Effector memory CD8-positive, alpha-beta T cell (primary cell): ENCODE measurements at regions not wholly inside any gene's neighbourhood (a gene's known extent, or its start where the extent isn't known, plus 50 kb on each side); places are given as distances from the start of the nearest gene placed in this dataset.

Source experiments
- ATAC-seq: fragments of 150-1000 bp; cut with Tn5 transposase; replicated peaks from 2 replicates; pipeline ENCODE4 v1.10.0; 2021; ENCODE audit warnings: mild to moderate bottlenecking, moderate library complexity
- DNase-seq, 3 experiments: peaks; one replicate each; pipeline ENCODE4 v3.0.0; 2021
- H3K27ac Mint-ChIP-seq, 2 donors: one replicate each; pipeline ENCODE4 v1.8.0; 2022; ENCODE audit warnings: mild to moderate bottlenecking in 2 of 2, mixed read lengths in 2 of 2, moderate library complexity in 2 of 2
- H3K27me3 Mint-ChIP-seq, 2 donors: one replicate each; pipeline ENCODE4 v1.8.0; 2022; ENCODE audit warnings: mixed read lengths in 2 of 2
- H3K36me3 Mint-ChIP-seq: one replicate; pipeline ENCODE4 v1.8.0; 2022; ENCODE audit warnings: mild to moderate bottlenecking, moderate library complexity, mixed read lengths; ENCODE audit not compliant: insufficient read depth
- H3K4me1 Mint-ChIP-seq, 2 donors: one replicate each; pipeline ENCODE4 v1.8.0; 2022; ENCODE audit warnings: low read depth in 2 of 2, mixed read lengths in 2 of 2
- H3K4me3 Mint-ChIP-seq, 2 donors: one replicate each; pipeline ENCODE4 v1.8.0; 2022; ENCODE audit warnings: mild to moderate bottlenecking in 2 of 2, mixed read lengths in 2 of 2, moderate library complexity in 2 of 2
- H3K9me3 Mint-ChIP-seq, 2 donors: one replicate each; pipeline ENCODE4 v1.8.0; 2022; ENCODE audit warnings: mixed read lengths in 2 of 2

DNA sequence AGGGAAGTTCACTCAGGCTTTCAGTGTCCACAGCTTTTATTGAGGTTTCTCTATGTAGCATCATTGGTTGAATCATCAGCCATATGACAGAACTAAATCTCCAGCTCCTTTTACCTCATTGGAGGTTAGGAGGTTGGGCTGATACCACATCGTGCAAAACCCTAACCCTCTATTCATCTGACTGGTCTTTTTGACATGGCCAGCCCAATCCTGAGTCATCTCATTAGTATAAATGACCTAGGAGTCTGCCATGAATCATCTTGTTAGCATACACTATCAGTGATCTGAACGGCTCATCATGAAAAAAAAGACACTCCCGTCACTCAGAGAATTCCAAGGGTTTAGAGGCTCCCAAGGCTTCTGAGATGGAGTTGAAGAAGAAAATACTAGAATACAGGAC, 669.8 kb upstream of the POT1 start:
- Mint-ChIP-seq H3K9me3 (peaks cover 3 to 7% of the 10 kb centered on the region in 2 donors), H3K27me3 (no peaks in the 10 kb centered on the region), H3K4me3 (no peak overlapping the region), H3K36me3 (no peaks in the 10 kb centered on the region), H3K27ac (no peak overlapping the region), H3K4me1 (no peaks in the 10 kb centered on the region)
- DNase-seq = no peak
- ATAC-seq = no peak

DNA sequence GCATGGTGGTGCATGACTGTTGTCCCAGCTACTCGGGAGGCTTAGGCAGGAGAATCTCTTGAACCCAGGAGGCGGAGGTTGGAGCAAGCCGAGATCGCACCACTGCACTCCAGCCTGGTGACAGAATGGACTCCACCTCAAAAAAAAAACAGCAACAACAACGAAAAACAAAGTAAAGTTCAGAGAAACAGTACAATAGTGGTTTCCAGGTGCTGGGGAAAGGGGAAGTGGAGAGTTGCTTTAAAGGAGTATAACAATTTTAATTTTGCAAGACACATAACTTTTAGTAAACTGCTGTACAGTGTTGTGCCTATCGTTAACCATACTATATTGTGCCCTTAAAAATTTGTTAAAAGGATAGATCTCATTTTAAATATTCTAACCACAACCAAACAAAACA, 662.7 kb upstream of the POT1 start:
- H3K27ac Mint-ChIP-seq = no peak overlapping the region

DNA sequence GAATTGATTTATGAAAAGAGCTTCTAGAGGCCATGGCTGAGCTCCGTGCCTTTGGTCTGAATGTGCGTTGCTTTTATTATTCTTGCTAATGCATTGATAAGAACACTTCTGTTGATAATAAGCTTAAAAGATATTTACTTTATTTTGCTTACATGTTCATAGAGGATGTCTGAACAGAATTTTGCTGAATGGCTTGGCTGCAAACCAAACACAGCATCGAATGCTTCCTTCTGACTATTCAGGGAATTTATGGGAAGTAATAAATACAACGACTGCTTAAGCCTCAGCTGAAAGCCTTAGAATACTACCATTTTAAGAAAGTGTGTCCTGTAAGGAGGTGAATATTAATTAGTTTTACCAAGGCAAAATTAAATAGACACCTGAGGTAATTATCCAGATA, 643.5 kb upstream of the POT1 start:
- Mint-ChIP-seq H3K27ac (no peak overlapping the region), H3K4me1 (no peaks in the 10 kb centered on the region), H3K9me3 (peaks cover 8 to 14% of the 10 kb centered on the region in 2 donors), H3K36me3 (no peaks in the 10 kb centered on the region), H3K4me3 (no peak overlapping the region), H3K27me3 (no peaks in the 10 kb centered on the region)
- ATAC-seq = no peak
- DNase-seq = no peak

More for the DNA sequence above, 662.7 kb upstream of the POT1 start:
- no peaks in the 10 kb centered on the region for H3K9me3 Mint-ChIP-seq
- H3K4me3 Mint-ChIP-seq = no peak overlapping the region
- H3K36me3 Mint-ChIP-seq = no peaks in the 10 kb centered on the region
- DNase-seq (no peak), ATAC-seq (no peak)
- no peaks in the 10 kb centered on the region for H3K27me3 Mint-ChIP-seq
- no peaks in the 10 kb centered on the region for H3K4me1 Mint-ChIP-seq

DNA sequence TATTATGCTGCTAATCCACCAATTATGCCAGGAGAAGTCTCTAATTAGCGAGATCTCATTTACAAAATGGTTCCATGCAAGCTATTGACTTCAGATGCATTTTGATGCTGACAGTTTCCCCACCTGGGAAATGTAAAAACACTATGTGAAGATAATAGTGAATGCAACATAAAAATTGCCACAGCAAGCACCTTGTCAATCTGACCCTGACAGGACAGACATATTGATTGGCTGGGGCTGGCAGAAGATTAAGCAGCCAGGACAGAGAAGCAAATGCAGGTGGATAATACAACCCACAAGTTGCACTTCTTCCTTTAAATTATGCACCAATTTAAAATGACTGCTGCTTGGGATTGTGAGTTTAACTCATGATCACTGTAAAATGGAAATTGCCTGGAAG, 642.8 kb upstream of the POT1 start:
- Mint-ChIP-seq H3K27me3 (no peaks in the 10 kb centered on the region), H3K4me1 (no peaks in the 10 kb centered on the region), H3K9me3 (peaks cover 8 to 14% of the 10 kb centered on the region in 2 donors), H3K4me3 (no peak overlapping the region), H3K27ac (no peak overlapping the region), H3K36me3 (no peaks in the 10 kb centered on the region)
- ATAC-seq = no peak
- no peak for DNase-seq

DNA sequence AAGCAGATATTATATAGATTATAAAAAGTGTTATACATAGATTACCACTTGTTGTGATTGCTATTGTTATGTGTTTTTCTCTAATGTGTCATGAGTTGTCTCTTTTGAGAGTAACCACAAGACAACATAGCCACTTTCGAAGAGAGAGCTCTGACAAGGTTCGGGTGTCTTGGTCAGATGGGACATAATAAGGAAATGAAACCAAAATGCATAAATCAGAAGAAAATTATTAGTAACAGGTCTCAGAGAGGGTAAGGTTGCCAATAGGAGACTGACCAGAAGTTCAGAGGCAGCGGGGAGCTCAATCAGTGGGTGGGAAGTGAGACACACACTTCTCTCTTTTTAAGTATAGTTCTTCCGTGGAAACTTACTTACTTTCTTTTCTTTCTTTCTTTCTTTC, 639.2 kb upstream of the POT1 start:
- no peaks in the 10 kb centered on the region for H3K27me3 Mint-ChIP-seq
- DNase-seq (no peak), ATAC-seq (no peak)
- H3K27ac Mint-ChIP-seq = no peak overlapping the region
- no peak overlapping the region for H3K4me3 Mint-ChIP-seq
- H3K9me3 Mint-ChIP-seq = peaks cover 0 to 9% of the 10 kb centered on the region in 2 donors
- H3K4me1 Mint-ChIP-seq = no peaks in the 10 kb centered on the region
- H3K36me3 Mint-ChIP-seq = no peaks in the 10 kb centered on the region

DNA sequence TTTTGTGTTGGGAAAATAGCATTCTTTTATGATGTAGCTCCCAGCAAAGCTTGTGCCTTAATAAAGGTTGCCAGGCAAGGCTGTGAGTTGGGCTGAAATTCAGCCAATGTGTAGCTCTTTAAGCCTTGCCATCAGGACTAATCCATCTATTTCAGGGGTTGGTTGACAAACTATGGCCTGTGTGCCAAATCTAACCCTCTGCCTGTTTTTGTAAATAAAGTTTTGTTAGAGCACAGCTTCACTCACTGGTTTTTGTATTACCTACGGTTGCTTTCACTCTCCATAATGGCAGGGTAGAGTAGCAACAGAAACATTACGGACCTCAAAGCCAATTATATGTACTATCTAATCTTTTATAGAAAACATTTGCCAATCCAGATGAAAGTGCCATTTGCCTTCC, 638.1 kb upstream of the POT1 start:
- Mint-ChIP-seq H3K27me3 (no peaks in the 10 kb centered on the region), H3K36me3 (no peaks in the 10 kb centered on the region), H3K4me3 (no peak overlapping the region), H3K4me1 (no peaks in the 10 kb centered on the region), H3K27ac (no peak overlapping the region), H3K9me3 (peaks cover 0 to 8% of the 10 kb centered on the region in 2 donors)
- no peak for ATAC-seq
- DNase-seq = no peak

DNA sequence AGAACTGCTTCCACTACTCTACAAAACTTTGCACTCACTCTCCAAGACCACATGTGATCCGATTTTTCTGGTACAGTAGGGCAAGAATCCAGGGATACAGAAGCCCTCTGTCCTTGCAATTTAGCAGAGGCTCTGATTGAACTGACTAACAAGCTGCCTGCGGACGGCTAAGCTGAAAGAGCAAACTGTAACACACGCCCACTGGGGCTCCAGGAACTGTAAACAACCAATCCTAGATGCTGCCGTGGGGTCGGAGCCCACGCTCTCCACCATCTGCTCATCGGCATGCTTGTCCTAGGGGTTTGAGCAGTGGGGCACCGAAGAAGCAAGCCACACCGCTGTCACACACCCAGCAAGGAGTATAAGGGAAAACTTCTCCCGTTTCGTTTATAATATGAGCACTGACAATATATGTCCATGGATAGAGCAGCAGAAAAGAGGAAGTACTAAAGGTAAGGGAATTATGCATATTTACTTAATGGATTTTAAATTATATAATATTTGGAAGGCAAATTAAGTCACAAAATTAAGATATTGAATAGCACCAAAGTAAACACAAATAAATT, 634.4 kb upstream of the POT1 start:
- no peaks in the 10 kb centered on the region for H3K4me1 Mint-ChIP-seq
- H3K27me3 Mint-ChIP-seq = no peaks in the 10 kb centered on the region
- ATAC-seq (no peak), DNase-seq (no peak)
- no peak overlapping the region for H3K27ac Mint-ChIP-seq
- H3K36me3 Mint-ChIP-seq = no peaks in the 10 kb centered on the region
- H3K9me3 Mint-ChIP-seq = peaks cover 0 to 6% of the 10 kb centered on the region in 2 donors
- no peak overlapping the region for H3K4me3 Mint-ChIP-seq

DNA sequence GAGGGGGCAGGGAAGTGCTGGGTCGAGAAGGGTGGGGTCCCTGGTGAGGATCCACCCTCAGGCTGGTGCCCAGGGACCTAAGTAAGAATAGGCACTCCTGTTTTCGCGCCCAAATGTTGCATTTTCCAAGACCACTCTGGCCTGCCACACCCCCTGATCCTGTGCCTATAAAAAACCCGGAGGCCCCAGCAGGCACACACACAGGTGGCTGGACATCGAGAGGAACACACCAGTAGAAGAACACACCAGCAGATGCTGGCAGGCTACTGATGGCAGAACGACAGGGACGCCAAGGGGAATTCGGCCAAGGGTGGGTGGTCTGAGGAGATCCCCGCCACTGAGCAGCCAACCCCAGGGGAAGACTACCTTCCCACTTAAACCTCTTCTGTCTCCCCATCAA, 633.9 kb upstream of the POT1 start:
- no peak overlapping the region for H3K4me3 Mint-ChIP-seq
- no peaks in the 10 kb centered on the region for H3K36me3 Mint-ChIP-seq
- ATAC-seq = no peak
- H3K9me3 Mint-ChIP-seq = peaks cover 0 to 6% of the 10 kb centered on the region in 2 donors
- H3K4me1 Mint-ChIP-seq = no peaks in the 10 kb centered on the region
- no peaks in the 10 kb centered on the region for H3K27me3 Mint-ChIP-seq
- no peak for DNase-seq
- no peak overlapping the region for H3K27ac Mint-ChIP-seq

DNA sequence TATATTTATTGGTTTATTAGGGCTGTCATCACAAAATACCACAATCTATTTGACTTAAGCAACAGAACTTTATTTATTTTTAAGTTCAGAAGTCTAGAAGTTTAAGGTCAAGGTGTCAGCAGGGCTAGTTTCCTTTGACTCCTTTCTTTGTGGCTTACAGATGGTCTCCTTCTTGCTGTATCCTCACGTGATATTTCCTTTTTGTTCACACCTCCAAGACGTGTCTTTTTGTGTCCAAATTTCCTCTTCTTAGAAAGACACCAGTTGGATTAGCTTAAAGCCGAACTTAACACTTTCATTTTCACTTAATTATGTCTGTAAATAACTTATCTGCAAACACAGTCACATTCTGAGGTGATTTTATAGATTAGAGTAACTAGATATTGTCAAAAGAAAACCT, 631.4 kb upstream of the POT1 start:
- DNase-seq (no peak), ATAC-seq (no peak)
- Mint-ChIP-seq H3K27ac (no peak overlapping the region), H3K4me1 (no peaks in the 10 kb centered on the region), H3K4me3 (no peak overlapping the region), H3K9me3 (peaks cover 0 to 6% of the 10 kb centered on the region in 2 donors), H3K27me3 (no peaks in the 10 kb centered on the region), H3K36me3 (no peaks in the 10 kb centered on the region)

DNA sequence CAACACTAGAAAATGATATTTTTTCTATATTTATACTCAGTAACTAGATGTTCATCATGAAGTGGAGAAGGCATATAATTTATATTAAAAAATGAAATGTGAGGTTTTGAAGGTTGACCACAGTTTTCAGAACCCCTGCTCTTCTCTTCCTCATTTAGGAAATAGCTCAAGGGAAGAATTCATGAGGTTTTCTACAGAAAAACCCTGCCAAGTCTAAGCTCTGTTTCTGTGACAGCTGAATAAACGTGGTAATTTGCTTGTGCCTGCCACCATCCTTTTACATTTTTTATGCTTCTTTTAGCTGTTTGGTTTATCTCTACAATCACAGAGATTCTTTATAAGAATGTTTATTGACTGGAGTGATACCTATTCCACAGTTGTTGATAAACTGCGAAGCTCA, 630.3 kb upstream of the POT1 start:
- no peak for ATAC-seq
- H3K27ac Mint-ChIP-seq = no peak overlapping the region
- no peaks in the 10 kb centered on the region for H3K36me3 Mint-ChIP-seq

DNA sequence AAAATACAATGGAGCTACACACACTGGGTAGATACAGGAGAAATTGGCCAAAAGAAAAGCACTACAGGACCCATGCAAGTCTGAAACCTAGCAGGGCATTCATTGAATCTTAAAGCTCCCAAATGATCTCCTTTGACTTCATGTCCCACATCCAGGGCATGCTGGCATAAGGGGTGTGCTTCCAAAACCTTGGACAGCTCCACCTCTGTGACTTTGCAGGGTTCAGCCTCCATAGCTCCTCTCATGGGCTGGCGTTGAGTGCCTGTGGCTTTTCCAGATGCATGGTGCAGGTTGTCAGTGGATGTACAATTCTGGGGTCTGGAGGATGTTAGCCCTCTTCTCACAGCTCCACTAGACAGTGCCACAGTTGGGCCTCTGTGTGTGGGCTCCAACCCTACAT, 626.3 kb upstream of the POT1 start:
- Mint-ChIP-seq H3K27me3 (no peaks in the 10 kb centered on the region), H3K4me1 (no peaks in the 10 kb centered on the region), H3K27ac (no peak overlapping the region), H3K4me3 (no peak overlapping the region), H3K36me3 (no peaks in the 10 kb centered on the region), H3K9me3 (peaks cover 0 to 8% of the 10 kb centered on the region in 2 donors)
- ATAC-seq (no peak), DNase-seq (no peak)

More for the DNA sequence above, 630.3 kb upstream of the POT1 start:
- H3K27me3 Mint-ChIP-seq = no peaks in the 10 kb centered on the region
- DNase-seq = no peak
- H3K9me3 Mint-ChIP-seq = peaks cover 0 to 13% of the 10 kb centered on the region in 2 donors
- no peaks in the 10 kb centered on the region for H3K4me1 Mint-ChIP-seq
- H3K4me3 Mint-ChIP-seq = no peak overlapping the region

DNA sequence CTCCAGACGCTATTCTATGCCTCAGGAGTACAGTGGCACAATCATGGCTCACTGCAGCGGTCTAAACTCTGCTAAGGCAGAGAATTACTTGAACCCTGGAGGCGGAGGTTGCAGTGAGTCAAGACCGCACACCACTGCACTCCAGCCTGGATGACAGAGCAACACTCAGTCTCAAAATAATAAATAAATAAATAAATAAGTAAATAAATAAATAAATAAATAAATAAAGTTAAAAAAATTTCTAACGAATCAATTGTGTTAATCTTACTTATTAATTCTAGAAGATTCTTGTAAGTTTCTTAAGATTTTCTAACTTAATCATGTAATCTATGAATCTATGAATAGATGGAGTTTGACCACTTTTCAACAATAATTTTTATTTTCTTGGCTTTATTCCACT, 621.4 kb upstream of the POT1 start:
- H3K36me3 Mint-ChIP-seq = no peaks in the 10 kb centered on the region
- no peak overlapping the region for H3K27ac Mint-ChIP-seq
- DNase-seq (no peak), ATAC-seq (no peak)
- H3K4me3 Mint-ChIP-seq = no peak overlapping the region
- H3K27me3 Mint-ChIP-seq = no peaks in the 10 kb centered on the region
- H3K9me3 Mint-ChIP-seq = peaks cover 0 to 6% of the 10 kb centered on the region in 2 donors
- H3K4me1 Mint-ChIP-seq = no peaks in the 10 kb centered on the region

DNA sequence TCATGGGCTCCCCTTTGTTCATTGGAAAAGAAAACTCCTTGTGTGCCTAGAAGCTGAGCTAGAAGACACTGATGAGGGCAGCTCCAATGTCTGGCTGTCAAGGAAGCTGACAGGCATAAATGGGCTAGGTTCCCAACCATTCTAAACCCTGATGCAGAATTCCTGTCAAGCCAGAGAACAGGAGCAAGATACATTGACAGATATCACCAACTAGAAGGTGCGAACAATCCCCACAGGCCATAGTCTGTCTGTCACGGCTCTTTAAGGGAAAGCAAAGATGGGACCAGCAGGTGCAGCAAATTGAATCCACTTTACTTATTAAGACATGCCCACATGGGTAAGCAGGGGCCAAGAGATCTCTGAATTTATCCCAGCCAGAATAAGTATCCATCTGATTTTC, 617.9 kb upstream of the POT1 start:
- H3K9me3 Mint-ChIP-seq = peaks cover 0 to 5% of the 10 kb centered on the region in 2 donors
- H3K27ac Mint-ChIP-seq = no peak overlapping the region
- no peaks in the 10 kb centered on the region for H3K36me3 Mint-ChIP-seq
- H3K4me3 Mint-ChIP-seq = no peak overlapping the region
- H3K4me1 Mint-ChIP-seq = no peaks in the 10 kb centered on the region
- H3K27me3 Mint-ChIP-seq = no peaks in the 10 kb centered on the region
- DNase-seq = no peak
- ATAC-seq = no peak

DNA sequence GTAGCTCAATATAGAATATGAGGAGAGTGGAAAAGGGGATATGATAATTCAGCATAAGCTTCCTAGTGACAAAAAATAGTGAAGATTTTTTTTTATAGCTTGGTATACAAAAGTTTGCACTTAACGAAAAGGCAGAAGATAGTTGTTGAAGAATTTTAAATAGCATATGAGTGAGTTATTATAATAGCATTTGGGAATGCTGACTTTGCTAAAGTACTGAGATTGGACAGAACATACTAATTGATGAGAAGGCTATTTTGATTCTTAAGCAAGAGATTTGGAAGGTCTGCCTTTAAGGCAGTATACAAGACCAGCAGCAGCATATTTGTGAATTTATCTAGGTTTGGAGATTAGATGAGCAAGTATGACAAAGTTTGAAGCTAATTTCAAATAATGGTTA, 600.9 kb upstream of the POT1 start:
- Mint-ChIP-seq H3K4me1 (no peaks in the 10 kb centered on the region), H3K27ac (no peak overlapping the region), H3K27me3 (no peaks in the 10 kb centered on the region), H3K9me3 (peaks cover 4 to 8% of the 10 kb centered on the region in 2 donors), H3K4me3 (no peak overlapping the region), H3K36me3 (no peaks in the 10 kb centered on the region)
- no peak for ATAC-seq
- no peak for DNase-seq

DNA sequence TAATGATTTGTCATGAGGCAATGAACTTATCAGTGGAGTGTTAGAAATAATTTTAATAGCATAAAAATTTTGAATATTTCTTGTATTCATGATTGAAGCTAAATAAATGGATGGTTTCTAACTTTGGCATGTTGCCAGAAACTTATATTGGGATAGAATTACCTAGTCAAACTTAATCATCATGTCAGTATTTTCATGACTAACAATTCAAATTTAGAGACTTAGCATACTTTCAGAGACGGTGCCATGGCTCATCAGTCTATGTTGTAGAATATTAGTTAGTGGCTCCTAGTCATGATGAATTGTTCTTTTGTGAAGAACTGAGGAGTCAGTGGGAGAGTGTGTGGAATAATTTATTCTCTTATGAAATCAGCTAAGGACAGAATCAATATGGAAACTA, 599.6 kb upstream of the POT1 start:
- no peaks in the 10 kb centered on the region for H3K4me1 Mint-ChIP-seq
- ATAC-seq = no peak
- DNase-seq = no peak
- no peaks in the 10 kb centered on the region for H3K36me3 Mint-ChIP-seq
- no peak overlapping the region for H3K27ac Mint-ChIP-seq
- H3K27me3 Mint-ChIP-seq = no peaks in the 10 kb centered on the region
- H3K4me3 Mint-ChIP-seq = no peak overlapping the region
- H3K9me3 Mint-ChIP-seq = peaks cover 0 to 8% of the 10 kb centered on the region in 2 donors
